ENCODE measurements at regions not wholly inside any gene's neighbourhood (a gene's known extent, or its start where the extent isn't known, plus 50 kb on each side); places are given as distances from the start of the nearest gene placed in this dataset.

GRCh38 chr2:129465045-129465444 lies 514.4 kb upstream of the RAB6C start:
- no peak overlapping the region for H3K4me3 ChIP-seq
- H3K27ac ChIP-seq: no peak overlapping the region
- H3K27me3 ChIP-seq: no peaks in the 10 kb centered on the region
- no peaks in the 10 kb centered on the region for H3K36me3 ChIP-seq (replicated peaks in 1 of 2; ENCODE audit: insufficient read depth in 1 of 2, low read depth in 2 of 2)
- intact Hi-C loops (cut with DNase I): no loop called here
- no peaks in the 10 kb centered on the region for H3K9me3 ChIP-seq
- 91 to 94% methylated on average over 11 of the region's 11 CpGs for WGBS, 2 donors
- H3K4me1 ChIP-seq: no peaks in the 10 kb centered on the region
- DNase-seq: no peak
- TF ChIP-seq CTCF (IDR thresholded peaks at IDR 0.05): no peak
- TF ChIP-seq POLR2A (IDR thresholded peaks at IDR 0.05): no peak
- ATAC-seq: no peak

GRCh38 chr2:129466389-129466788 lies 513.1 kb upstream of the RAB6C start:
- H3K27ac ChIP-seq: no peak overlapping the region
- H3K27me3 ChIP-seq: no peaks in the 10 kb centered on the region
- ATAC-seq: no peak
- WGBS, 2 donors: 82 to 86% methylated on average over 13 of the region's 13 CpGs
- no peaks in the 10 kb centered on the region for H3K36me3 ChIP-seq (replicated peaks in 1 of 2; ENCODE audit: insufficient read depth in 1 of 2, low read depth in 2 of 2)
- H3K4me3 ChIP-seq: no peak overlapping the region
- DNase-seq: no peak
- TF ChIP-seq POLR2A (IDR thresholded peaks at IDR 0.05) (no peak), CTCF (IDR thresholded peaks at IDR 0.05) (no peak)
- intact Hi-C loops (cut with DNase I): no loop called here
- H3K4me1 ChIP-seq: no peaks in the 10 kb centered on the region
- H3K9me3 ChIP-seq: no peaks in the 10 kb centered on the region

DNA sequence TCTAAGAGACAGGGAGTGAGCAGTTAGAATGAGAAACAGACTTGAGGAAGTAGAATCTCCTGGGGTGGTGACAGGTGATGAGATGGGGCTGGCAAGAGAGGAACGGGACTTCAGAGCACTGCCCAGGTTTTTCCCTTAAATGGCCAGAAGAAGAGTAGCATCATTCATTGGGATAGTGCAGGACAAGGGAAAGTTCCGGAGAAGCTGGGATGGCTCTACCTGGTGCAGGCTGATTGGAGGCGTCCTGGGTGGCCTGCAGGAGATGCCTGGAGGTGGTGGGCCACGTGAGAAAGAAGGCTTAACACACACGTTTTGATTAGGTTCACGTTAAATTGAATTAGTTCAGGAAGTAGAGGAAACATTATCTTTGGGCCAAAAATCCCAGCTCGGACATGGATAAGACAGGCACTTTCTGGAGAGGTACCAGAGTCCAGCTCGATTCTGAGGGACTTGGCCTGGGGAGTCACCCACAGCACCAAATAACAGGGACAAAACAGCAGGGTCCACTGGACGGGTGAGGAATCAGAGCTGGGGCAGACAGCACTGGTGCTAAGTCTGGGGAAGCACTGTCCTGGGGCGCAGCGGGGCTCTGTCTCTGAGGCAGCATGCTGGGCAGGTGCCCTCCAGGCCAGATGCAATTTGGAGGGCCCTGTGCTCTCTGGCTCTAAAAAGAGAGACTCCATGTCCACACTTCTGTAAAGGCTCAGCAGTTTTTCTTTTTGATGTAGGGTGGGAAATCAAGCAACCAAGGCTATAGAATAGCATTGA lies 512.3 kb upstream of the RAB6C start:
- TF ChIP-seq POLR2A (IDR thresholded peaks at IDR 0.05) (no peak), CTCF (IDR thresholded peaks at IDR 0.05) (no peak)
- intact Hi-C loops (cut with DNase I): no loop called here
- WGBS, 2 donors: 54 to 68% methylated on average over 11 of the region's 11 CpGs
- Histone ChIP-seq H3K27ac (no peak overlapping the region), H3K4me1 (no peaks in the 10 kb centered on the region), H3K4me3 (no peak overlapping the region), H3K36me3 (replicated peaks in 1 of 2; ENCODE audit: insufficient read depth in 1 of 2, low read depth in 2 of 2) (no peaks in the 10 kb centered on the region), H3K27me3 (no peaks in the 10 kb centered on the region), H3K9me3 (no peaks in the 10 kb centered on the region)
- ATAC-seq (no peak), DNase-seq (no peak)

- DNase-seq (no peak), ATAC-seq (no peak)
- no peaks in the 10 kb centered on the region for H3K9me3 ChIP-seq
- 58 to 65% methylated on average over 3 of the region's 3 CpGs for WGBS, 2 donors
- H3K4me3 ChIP-seq: no peak overlapping the region
- no peak overlapping the region for H3K27ac ChIP-seq
- no peak for TF ChIP-seq CTCF (IDR thresholded peaks at IDR 0.05)
- no peak for TF ChIP-seq POLR2A (IDR thresholded peaks at IDR 0.05)
- H3K27me3 ChIP-seq: no peaks in the 10 kb centered on the region
- intact Hi-C loops (cut with DNase I): no loop called here
- no peaks in the 10 kb centered on the region for H3K36me3 ChIP-seq (replicated peaks in 1 of 2; ENCODE audit: insufficient read depth in 1 of 2, low read depth in 2 of 2)
- H3K4me1 ChIP-seq: no peaks in the 10 kb centered on the region
Observed at GRCh38 chr2:129467941-129468340, 511.5 kb upstream of the RAB6C start.

DNA sequence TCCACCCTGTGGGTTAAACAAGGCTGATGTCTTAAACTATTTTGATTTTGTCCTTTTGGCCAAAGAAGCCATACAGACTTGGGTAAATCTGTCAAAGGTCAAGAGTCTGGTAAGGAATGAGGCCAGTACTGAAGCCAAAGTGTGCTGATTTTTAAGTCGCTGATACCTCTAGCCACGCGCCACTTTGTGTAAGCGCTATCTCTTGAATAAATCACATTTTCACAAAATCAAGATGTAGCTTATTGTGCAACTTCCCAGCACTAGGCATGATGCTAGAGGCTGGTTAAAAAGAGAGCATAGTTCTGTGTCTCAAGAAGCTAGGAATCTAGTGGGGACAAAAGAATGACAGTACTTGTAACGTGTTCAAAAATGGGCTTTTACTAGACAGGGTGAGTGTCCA lies 510.6 kb upstream of the RAB6C start:
- Histone ChIP-seq H3K27ac (no peak overlapping the region), H3K27me3 (no peaks in the 10 kb centered on the region), H3K9me3 (no peaks in the 10 kb centered on the region), H3K4me3 (no peak overlapping the region), H3K4me1 (no peaks in the 10 kb centered on the region), H3K36me3 (replicated peaks in 1 of 2; ENCODE audit: insufficient read depth in 1 of 2, low read depth in 2 of 2) (no peaks in the 10 kb centered on the region)
- TF ChIP-seq POLR2A (IDR thresholded peaks at IDR 0.05) (no peak), CTCF (IDR thresholded peaks at IDR 0.05) (no peak)
- ATAC-seq: no peak
- 74 to 79% methylated on average over 5 of the region's 5 CpGs for WGBS, 2 donors
- intact Hi-C loops (cut with DNase I): no loop called here
- no peak for DNase-seq
